Transverse colon (tissue), 4 donors: ENCODE measurements at regions not wholly inside any gene's neighbourhood (a gene's known extent, or its start where the extent isn't known, plus 50 kb on each side); places are given as distances from the start of the nearest gene placed in this dataset.

Source experiments
- DNase-seq: peaks from one replicate; pipeline ENCODE4 v3.0.0-alpha.2; 2019
- H3K27ac ChIP-seq, 4 donors: fragments of 200-600 bp; sonication (generic); 2 replicates each; pipeline ENCODE4 v1.5.1; 2016 to 2018; ENCODE audit warnings: inconsistent platforms in 4 of 4
- H3K27me3 ChIP-seq: fragments of 200-600 bp; sonication (generic); 2 replicates; pipeline ENCODE4 v1.5.1; 2017; ENCODE audit warnings: inconsistent platforms
- H3K36me3 ChIP-seq, 4 donors: fragments of 200-600 bp; sonication (generic); 2 replicates each; pipeline ENCODE4 v1.5.1; 2017 to 2019; ENCODE audit warnings: inconsistent platforms in 4 of 4
- H3K4me1 ChIP-seq, 4 donors: fragments of 200-600 bp; sonication (generic); 2 replicates each; pipeline ENCODE4 v1.5.1; 2017 to 2020; ENCODE audit warnings: inconsistent platforms in 4 of 4
- H3K4me3 ChIP-seq, 4 donors: fragments of 200-600 bp; sonication (generic); 1 replicate in 1 of 4; 2 replicates in 3 of 4; pipeline versions ENCODE4 v1.5.1 to v1.6.1; 2017 to 2019; ENCODE audit warnings: inconsistent platforms in 4 of 4
- H3K9me3 ChIP-seq, 2 donors: fragments of 200-600 bp; sonication (generic); 2 replicates each; pipeline ENCODE4 v1.5.1; 2017 to 2019; ENCODE audit warnings: inconsistent platforms in 2 of 2
- CTCF ChIP-seq, 5 experiments: fragments of 200-600 bp in 3 of 5; fragments of 450-650 bp in 2 of 5; sonication (generic) in 3 of 5; IDR thresholded peaks; 1 replicate in 2 of 5; 2 replicates in 3 of 5; pipeline ENCODE4 v1.5.1; 2016 to 2017; ENCODE audit warnings: antibody characterized with exemption in 5 of 5, inconsistent platforms in 3 of 5, mild to moderate bottlenecking in 2 of 5, moderate library complexity in 1 of 5
- EP300 ChIP-seq: sonication (generic); formaldehyde crosslinking; IDR thresholded peaks from one replicate; pipeline ENCODE4 v1.6.1; 2017; ENCODE audit warnings: antibody characterized with exemption, low read depth
- POLR2A ChIP-seq: fragments of 450-650 bp; IDR thresholded peaks from one replicate; pipeline ENCODE4 v1.6.1; 2016; ENCODE audit warnings: antibody characterized with exemption, mild to moderate bottlenecking, moderate library complexity
- POLR2AphosphoS5 ChIP-seq, 3 donors: sonication (generic); formaldehyde crosslinking; IDR thresholded peaks; one replicate each; pipeline ENCODE4 v1.6.1; 2016; ENCODE audit warnings: antibody characterized with exemption in 3 of 3
- WGBS, 2 donors: methylation state at CpG; one replicate each; pipeline ENCODE4 v1.1.5; 2018; ENCODE audit warnings: low coverage in 1 of 2; 5-methylcytosine and 5-hydroxymethylcytosine counted together
- in situ Hi-C, 4 donors: fragments of 200-750 bp; cut with MboI; loops; one replicate each; pipeline versions ENCODE4 v1.15.0 to v1.15.1; 2017; ENCODE audit warnings: low sequenced_read_pairs in 3 of 4, low pct_ligation_motif_present in 1 of 4, low pct_unique_long_range_greater_than_20kb in 1 of 4
- intact Hi-C: fragments of 100-400 bp; cut with DNase I; formaldehyde crosslinking; loops from one replicate; pipeline ENCODE4 v1.15.1; 2023; ENCODE audit warnings: low total_unique reads

GRCh38 chr22:49717322-49717919 is 110.3 kb downstream of the BRD1 start:
- 70 to 80% methylated on average over 18 to 24 of the region's 24 CpGs for WGBS, 2 donors

GRCh38 chr22:49716441-49716840 is 111.2 kb downstream of the BRD1 start:
- Histone ChIP-seq H3K36me3 (no peaks in the 10 kb centered on the region), H3K27ac (no peak overlapping the region), H3K27me3 (peaks cover 26% of the 10 kb centered on the region), H3K9me3 (no peaks in the 10 kb centered on the region), H3K4me1 (no peaks in the 10 kb centered on the region), H3K4me3 (no peak overlapping the region)
- TF ChIP-seq POLR2AphosphoS5 (IDR thresholded peaks at IDR 0.05), result no peak
- no peak for TF ChIP-seq POLR2A
- no peak for TF ChIP-seq EP300
- TF ChIP-seq CTCF (IDR thresholded peaks at IDR 0.05), result no peak
- intact Hi-C loops, result no loop called here
- no peak for DNase-seq
- in situ Hi-C loops, result no loop called here
- WGBS, 2 donors, result 53 to 60% methylated on average over 2 to 9 of the region's 12 CpGs

More at GRCh38 chr22:49717322-49717919, 110.3 kb downstream of the BRD1 start:
- H3K4me1 ChIP-seq, result no peaks in the 10 kb centered on the region
- no peak for DNase-seq
- peaks cover 16% of the 10 kb centered on the region for H3K27me3 ChIP-seq
- in situ Hi-C loops, result no loop called here
- no peaks in the 10 kb centered on the region for H3K9me3 ChIP-seq
- TF ChIP-seq POLR2A, result no peak
- intact Hi-C loops, result no loop called here
- no peaks in the 10 kb centered on the region for H3K36me3 ChIP-seq
- no peak overlapping the region for H3K27ac ChIP-seq
- no peak overlapping the region for H3K4me3 ChIP-seq

DNA sequence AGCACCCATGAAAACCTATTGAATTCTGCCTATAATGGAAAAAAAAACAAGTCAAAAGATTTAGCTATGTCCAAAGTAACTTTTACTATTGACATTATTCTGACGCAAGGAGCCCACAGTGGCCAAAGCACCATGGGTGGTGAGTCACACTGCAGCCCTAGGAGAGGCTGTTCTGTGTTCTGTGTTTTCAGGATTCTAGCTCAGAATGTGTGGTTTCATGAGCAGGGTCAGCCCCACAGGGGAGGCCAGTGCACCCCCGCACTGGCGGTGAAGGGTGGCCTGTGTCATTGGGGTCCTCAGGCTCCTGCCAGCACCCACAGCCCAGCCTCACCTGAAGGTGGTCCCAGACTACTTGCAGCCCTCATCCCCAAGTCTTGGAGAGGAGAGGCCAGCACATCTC is 112.2 kb downstream of the BRD1 start:
- no peaks in the 10 kb centered on the region for H3K4me1 ChIP-seq
- no peaks in the 10 kb centered on the region for H3K9me3 ChIP-seq
- peaks cover 27% of the 10 kb centered on the region for H3K27me3 ChIP-seq
- TF ChIP-seq POLR2A, result no peak
- TF ChIP-seq EP300, result no peak
- TF ChIP-seq POLR2AphosphoS5 (IDR thresholded peaks at IDR 0.05), result no peak
- TF ChIP-seq CTCF (IDR thresholded peaks at IDR 0.05), result no peak
- in situ Hi-C loops (no loop called here), intact Hi-C loops (no loop called here)
- no peak overlapping the region for H3K4me3 ChIP-seq
- no peaks in the 10 kb centered on the region for H3K36me3 ChIP-seq
- whole genome bisulfite sequencing, 2 donors, result 78 to 88% methylated on average over 1 of the region's 3 CpGs
- no peak for DNase-seq
- H3K27ac ChIP-seq, result no peak overlapping the region

GRCh38 chr22:49713003-49713402 is 114.7 kb downstream of the BRD1 start:
- Histone ChIP-seq H3K27me3 (peaks cover 41% of the 10 kb centered on the region), H3K4me3 (no peak overlapping the region), H3K4me1 (no peaks in the 10 kb centered on the region), H3K36me3 (no peaks in the 10 kb centered on the region), H3K27ac (no peak overlapping the region), H3K9me3 (no peaks in the 10 kb centered on the region)
- intact Hi-C loops (no loop called here), in situ Hi-C loops (no loop called here)
- DNase-seq, result no peak
- 76 to 90% methylated on average over 2 to 15 of the region's 15 CpGs for WGBS, 2 donors
- TF ChIP-seq EP300, result no peak
- no peak for TF ChIP-seq POLR2AphosphoS5 (IDR thresholded peaks at IDR 0.05)
- TF ChIP-seq POLR2A, result no peak
- TF ChIP-seq CTCF (IDR thresholded peaks at IDR 0.05), result no peak
